ENCODE measurements at regions not wholly inside any gene's neighbourhood (a gene's known extent, or its start where the extent isn't known, plus 50 kb on each side); places are given as distances from the start of the nearest gene placed in this dataset.
"Not testable (repeated sequence)": the region's sequence is repeated elsewhere in the genome, so short reads cannot be mapped to it uniquely, and the experiment has no call there.

DNA sequence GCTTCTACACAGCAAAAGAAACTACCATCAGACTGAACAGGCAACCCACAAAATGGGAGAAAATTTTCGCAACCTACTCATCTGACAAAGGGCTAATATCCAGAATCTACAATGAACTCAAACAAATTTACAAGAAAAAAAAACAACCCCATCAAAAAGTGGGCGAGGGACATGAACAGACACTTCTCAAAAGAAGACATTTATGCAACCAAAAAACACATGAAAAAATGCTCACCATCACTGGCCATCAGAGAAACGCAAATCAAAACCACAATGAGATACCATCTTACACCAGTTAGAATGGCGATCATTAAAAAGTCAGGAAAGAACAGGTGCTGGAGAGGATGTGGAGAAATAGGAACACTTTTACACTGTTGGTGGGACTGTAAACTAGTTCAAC, 171.8 kb upstream of the IL12B start:
- DNase-seq (ENCODE audit: low read depth in 2 of 2): not testable (repeated sequence)

DNA sequence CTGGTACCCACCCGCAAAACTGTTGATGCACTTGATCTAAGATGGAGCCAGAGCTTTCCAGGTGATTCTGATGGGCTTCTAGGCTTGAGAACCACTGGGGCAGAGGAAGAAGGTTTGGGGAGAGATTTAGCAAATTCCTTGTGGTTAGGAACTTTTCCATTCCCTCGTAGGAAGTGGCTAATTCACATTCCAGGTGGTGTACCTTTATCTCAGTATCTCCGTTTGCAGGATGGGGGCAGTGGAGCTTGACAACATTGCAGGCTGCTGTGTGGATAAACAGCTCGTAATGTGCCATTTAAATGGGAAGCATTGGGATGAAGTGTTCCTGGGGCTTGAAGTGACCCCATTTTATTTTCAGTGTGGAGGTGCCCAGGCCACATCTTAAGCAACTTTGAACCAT, 172.9 kb upstream of the IL12B start:
- DNase-seq (ENCODE audit: low read depth in 2 of 2): no peak

DNA sequence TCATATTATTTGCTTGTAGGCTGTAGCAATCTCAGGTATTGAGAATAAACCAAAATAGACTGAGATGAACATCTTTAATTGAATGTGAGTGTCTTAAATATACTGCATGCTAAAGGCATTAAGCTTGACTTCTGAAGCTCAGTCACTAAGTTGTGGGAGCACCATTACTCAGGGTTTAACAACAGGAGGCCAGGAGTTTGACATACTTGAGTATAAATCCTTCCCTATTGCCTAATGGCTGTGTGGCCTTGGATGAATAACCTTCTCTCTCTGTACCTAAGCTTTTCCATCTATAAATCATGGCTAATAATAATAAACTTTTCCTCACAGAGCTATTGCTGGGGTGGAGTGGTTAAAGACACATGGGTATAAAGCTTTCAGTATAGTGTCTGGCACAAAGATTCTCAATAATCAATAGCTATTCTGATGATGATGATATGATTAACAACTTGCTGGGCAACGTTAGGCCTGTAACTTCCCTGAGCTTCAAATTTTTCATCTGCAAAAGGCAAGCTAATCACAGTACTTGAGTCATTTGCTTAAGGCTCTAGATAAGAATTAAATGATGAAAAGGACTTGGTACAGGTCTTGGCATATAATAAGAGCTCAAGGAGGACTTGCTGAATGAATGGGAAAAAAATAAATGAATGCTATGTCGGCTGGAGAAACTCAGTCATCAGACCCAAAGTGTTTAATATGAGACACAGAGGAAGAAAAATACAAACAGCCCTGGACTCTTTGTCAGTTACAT, 174.0 kb upstream of the IL12B start:
- DNase-seq (ENCODE audit: low read depth in 2 of 2): no peak

DNA sequence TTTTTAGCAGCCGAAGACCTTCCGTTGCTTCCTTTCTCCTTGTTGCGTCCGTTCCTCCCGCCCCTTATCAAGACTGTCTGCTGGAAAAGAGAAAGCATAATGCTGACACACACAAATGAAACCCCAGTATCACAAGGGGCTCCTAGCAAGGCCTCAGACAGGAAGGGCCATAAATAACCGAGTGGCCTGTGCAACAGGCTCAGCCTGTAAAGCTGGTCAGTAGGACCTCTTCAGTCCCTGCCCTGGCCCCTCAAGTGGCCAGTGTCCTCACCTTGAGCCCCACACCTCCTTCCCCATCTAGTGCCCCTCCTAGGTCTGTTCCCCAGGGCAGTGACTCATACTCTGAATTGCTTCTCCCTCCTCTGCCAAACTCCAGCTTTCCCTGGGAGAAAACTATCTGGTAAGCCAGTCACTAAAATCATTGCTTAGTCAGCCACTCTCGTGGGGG, 174.6 kb upstream of the IL12B start:
- no peak for DNase-seq (ENCODE audit: low read depth in 2 of 2)

DNA sequence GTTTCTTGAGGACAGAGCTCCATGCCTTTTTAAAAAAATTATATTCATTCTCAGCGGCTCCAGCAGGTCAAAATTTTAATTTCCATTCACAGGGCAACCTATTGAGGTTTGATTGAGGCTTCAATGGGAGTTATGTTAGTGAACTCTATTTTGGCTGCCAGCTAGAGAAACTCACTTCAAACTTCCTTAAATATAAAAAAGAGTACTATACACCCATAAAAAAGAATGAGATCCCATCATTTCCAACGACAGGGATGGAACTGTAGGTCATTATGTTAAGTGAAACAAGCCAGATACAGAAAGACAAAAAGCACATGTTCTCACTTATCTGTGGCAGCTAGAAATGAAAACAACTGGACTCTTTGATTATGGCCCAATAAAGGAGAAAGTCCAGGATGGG, 176.8 kb upstream of the IL12B start:
- no peak for DNase-seq (ENCODE audit: low read depth in 2 of 2)

DNA sequence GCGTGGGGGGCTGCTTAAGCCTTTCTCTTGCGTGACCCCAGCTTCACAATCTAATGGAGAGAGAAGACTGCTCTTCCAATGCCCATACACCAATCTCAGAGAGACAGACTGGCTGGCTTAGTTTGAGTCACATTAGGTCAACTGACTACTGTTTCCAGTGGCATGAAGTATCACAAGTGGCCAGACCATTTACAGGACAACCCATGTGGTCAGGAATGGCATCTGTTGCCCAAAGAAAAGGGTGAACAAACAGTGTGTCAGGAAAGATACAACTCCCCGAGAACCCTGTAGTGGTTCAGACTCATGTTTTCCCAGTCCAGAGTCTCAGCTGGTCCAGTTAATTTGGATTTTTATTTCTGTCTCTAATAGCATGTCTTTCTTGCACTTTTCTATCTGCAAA, 177.4 kb upstream of the IL12B start:
- DNase-seq (ENCODE audit: low read depth in 2 of 2): no peak

DNA sequence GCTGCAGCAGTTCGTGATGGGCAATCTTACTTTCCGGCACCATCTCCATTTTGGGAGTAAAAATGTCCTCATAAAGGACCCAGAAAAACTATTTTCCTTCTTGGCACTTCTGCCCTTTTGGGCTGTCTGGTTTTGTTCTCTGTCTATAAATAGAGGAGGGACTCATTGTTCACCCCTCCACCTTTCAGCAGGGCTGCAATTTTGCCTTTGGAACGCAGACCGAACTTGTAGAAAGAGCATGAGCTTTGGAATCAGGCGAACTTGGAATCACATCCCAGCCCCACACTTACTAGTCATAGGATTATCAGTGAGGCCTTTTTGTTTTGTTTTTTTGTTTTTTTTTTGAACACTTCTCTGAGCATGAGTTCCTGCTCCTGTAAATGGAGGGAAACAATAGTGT, 178.1 kb upstream of the IL12B start:
- DNase-seq (ENCODE audit: low read depth in 2 of 2): no peak

DNA sequence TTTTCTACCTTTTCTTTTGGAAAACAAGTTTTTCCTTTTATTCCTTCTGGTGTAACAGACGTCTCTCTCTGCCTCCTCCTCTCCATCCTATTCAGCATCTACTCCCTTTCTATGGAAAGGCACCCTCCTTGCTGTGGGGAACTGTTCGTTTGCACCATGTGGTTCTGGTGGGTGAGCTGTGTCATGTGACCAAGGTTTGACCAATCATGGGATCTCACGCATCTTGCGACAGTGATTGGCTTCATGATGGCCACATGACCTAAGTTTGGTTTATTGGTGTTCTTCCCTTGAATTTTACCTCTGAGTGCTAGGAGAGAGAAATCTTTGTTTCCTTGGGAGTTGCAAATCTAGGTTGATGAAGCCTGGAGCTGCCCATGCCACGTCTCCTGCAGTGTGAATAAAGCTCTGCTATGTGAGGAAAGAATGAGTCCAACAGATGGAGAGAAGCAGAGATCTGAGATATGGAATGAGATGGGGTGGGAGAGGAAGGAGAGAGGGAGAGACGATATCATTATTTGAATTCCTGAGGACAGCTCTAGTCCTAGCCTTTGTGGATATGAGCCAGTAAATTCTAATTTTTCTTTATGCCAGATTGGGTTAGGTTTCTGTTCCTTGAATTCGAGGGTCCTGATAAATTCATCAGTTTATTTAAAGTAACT, 178.8 kb upstream of the IL12B start:
- DNase-seq (ENCODE audit: low read depth in 2 of 2): no peak

DNA sequence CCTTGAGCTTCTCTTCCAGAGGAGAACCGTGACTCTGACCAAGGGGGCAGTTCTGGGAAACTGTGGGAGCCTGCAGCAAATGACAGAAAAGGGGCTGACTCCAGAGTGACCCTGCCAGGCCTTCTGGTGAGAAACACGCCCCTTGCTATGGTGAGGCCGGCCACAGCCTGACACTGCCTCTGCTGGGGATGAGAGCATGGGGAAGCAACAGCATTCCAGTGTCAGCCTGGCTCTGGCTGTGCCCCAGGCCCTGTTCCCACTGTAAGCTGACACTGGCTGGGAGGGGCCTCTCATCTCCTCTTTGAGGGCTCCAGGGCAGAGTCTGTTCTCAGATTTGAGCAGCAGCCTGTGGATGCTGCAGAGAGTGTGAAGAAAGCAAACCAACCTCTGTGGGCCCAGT, 180.0 kb upstream of the IL12B start:
- no peak for DNase-seq (ENCODE audit: low read depth in 2 of 2)

DNA sequence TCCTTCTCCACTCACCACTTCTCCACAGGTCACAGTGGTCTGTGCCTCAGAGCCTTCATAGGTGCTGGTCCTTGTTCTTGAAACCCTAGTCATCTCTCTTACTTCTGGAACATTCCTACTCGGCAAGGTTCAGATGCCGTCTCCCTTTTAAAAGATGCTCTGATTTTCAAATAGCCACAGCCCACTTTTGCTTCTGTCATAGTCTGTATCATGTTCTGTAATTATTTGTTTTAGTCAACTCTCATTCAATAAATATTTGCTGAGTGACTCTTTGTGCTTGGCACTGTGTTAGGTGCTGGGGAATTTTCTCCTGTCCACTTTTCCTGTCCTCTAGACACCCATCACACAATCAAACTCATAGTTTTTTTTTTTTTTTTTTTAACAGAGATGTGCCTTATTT, 181.3 kb upstream of the IL12B start:
- no peak for DNase-seq (ENCODE audit: low read depth in 2 of 2)

DNA sequence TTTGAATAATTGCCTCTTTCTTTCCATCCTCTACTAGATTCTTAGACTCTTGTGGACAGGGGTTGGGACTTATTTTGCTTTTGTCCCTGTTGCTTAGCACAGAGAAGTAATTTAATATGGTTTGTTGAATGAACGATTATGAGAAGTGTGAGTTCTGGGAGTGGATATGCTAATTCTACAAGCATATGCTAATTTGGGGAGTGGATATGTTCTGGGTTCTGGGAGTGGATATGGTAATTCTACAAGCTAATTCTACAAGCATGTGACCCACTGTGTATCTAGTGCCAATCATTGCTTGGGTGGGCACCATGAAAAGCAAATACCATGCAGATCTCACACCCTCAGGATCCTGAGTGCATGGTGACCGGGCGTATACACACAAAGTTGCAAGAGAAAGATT, 181.8 kb upstream of the IL12B start:
- DNase-seq (ENCODE audit: low read depth in 2 of 2): no peak

DNA sequence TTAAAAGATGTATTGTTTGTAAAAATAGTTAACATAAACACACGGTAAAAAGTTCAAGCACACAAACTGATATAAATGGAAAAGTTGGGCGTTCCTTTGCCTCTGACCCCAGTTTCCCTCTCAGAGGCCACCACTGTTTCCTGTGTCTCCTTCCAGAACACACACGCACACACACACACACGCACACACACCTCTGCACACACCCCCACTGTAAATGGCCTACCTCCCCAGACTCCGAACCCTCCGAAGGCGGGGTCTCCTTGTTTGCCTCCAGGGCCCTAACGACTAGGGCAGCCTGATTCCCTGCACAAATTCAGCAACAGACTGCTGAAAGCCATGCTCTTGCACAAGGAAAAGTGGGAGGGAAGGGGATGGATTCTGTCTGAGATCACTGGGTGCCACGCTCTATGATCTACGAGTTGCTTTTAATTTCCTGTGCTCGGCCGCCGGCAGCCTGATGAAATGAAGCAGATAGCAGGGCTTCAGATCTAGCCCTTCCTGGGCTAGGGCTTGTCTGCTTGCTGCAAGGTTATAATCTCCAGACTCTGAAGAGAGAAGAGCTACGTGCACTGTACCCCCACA, 184.0 kb upstream of the IL12B start:
- no peak for DNase-seq (ENCODE audit: low read depth in 2 of 2)

DNA sequence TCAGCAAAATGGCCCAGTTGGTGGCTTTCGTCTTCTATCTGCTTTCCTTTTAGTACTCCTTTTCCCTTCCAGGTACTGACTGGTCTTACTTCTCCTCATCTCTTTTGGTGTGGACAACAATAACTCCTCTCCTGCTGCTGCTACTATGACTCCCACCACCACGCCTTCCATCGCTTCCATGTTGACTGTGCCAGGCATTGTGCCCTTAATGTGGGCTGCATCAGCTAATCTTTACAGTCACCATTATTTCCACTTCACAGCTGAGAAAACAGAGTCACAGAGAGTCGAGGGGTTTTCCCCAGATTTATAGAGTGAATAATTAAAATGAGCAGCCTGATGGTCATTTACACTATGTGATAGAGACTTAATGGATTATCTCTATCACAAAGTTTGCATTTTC, 184.9 kb upstream of the IL12B start:
- DNase-seq (ENCODE audit: low read depth in 2 of 2): no peak

DNA sequence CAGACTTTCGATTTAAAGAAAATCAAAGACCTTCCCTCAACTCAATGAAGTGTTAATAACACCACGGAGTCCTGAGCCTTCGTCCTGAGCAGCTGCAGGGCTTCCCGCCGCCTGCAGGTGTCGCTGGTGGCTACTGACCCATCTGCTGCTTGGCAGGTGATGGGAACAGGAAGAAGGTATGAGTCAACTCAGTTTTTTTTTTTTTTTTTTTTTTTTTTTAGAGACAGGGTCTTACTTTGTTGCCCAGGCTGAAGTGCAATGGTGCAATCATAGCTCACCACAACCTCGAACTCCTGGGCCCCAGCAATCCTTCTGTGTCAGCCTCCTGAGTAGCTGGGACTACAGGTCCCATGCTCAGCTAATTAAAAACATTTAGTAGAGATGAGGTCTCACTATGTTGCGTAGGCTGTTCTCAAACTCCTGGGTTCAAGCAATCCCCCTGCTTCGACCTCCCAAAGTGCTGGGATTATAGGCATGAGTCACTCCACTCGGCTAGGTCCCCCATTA, 185.7 kb upstream of the IL12B start:
- DNase-seq (ENCODE audit: low read depth in 2 of 2): peak; percentile 60 to 72

DNA sequence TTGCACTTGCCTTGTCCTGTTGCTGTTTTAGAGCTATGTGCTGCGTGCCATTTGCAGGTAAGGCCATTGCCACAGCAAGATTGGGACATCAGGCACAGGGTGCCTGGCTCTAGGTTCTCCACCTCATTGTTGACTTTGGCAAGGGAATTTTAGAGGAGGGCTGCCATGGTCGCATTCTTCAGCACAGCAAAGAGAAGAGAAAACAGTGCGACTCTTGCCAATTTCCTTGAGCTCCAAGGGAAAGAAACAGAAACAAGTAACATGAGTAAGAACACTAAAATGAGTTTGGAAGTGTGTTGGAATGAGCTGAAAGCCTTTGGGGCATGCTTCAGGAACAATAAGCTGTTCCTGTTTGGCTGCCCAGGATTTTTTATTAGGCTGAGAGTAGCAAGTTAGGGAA, 188.1 kb upstream of the IL12B start:
- no peak for DNase-seq (ENCODE audit: low read depth in 2 of 2)

DNA sequence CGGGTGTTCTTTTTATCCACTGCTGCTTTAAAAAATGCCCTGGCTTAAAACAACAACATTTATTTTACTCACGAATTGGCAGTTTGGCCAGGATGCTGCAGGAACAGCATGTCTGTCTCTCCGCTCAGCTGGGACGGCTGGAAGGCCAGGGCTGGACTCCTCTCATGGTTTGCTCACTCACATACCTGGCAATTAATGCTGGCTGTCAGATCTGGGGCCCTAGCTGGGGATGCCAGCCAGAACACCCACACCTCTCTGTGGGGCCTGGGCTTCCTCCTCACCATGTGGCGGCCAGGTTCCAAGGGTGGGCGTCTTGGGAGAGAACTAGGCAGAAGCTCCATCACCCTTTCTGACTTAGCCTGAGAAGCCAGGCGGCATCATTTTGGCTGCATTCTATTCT, 189.1 kb upstream of the IL12B start:
- no peak for DNase-seq (ENCODE audit: low read depth in 2 of 2)

DNA sequence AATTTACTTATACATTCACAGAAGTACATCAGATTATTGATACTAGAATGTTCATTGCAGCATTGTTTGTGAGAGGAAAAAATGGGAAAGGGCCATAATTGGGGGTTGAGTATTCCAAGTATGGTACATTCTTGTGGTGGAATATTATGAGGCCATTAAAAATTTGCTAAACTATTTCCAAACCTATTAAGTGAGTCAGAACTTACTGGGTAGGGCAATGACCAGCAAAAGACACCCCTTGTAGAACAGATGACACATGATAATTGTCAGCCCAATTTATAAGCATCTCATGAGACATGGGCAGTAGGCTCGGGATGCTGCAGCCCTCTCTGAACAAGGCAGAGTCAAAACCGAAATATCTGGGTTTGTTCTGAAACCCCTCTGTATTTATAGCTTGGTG, 192.6 kb upstream of the IL12B start:
- no peak for DNase-seq (ENCODE audit: low read depth in 2 of 2)

DNA sequence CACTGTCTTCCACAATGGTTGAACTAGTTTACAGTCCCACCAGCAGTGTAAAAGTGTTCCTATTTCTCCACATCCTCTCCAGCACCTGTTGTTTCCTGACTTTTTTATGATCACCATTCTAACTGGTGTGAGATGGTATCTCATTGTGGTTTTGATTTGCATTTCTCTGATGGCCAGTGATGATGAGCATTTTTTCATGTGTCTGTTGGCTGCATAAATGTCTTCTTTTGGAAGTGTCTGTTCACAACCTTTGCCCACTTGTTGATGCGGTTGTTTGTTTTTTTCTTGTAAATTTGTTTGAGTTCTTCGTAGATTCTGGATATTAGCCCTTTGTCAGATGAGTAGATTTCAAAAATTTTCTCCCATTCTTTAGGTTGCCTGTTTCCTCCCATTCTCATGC, 194.0 kb upstream of the IL12B start:
- DNase-seq (ENCODE audit: low read depth in 2 of 2): not testable (repeated sequence)

DNA sequence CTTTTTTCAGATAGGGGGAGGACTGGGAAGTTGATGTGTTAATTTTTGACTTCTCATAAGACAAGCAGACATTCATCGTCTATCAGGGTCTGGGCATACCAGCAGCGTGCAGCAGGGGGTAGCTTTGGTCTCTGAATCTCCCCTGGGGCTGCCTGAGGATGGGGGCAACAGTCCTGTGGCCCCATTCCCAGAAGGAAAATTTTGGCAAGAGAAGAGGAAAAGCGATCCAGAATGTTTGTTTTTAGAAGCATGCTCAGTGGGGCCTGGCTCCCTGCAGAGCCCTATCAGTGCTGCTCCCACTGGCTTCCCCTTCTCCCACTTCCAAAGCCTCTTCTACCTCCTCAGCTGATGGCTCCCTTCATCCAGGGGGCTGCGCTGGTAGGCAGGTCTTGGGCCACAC, 194.8 kb upstream of the IL12B start:
- no peak for DNase-seq (ENCODE audit: low read depth in 2 of 2)

DNA sequence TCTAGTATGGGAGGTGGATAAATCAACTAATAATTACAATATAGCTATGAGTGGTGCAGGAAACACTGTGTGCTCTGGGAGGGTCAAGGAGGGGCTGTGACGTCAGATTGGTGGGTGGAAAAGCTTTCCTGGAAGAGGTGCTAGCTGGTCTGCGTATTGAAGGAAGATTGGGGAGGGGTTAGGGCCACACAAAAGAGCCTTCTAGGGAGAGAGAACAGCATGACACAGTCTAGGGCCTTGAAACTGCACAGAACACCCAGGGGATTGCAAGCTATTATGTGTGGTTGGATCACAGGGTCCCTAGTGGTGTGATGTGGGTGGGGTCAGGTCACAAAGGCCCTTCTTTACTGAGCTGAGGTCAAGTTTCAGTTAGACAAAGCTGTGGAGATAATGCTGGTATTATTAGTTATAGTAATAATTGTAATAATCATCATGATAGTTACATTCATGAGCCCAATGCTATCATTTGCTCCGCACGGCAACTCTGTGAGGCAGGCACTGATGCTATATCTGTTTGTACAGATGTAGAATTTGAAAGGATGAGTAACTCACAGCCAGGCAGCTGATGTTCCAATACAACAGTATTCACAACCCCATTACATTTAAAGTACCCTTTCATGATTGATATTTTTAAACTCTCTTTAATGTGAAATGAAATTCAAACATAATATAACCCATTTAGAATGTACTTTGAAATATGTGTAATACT, 197.4 kb upstream of the IL12B start:
- no peak for DNase-seq (ENCODE audit: low read depth in 2 of 2)

DNA sequence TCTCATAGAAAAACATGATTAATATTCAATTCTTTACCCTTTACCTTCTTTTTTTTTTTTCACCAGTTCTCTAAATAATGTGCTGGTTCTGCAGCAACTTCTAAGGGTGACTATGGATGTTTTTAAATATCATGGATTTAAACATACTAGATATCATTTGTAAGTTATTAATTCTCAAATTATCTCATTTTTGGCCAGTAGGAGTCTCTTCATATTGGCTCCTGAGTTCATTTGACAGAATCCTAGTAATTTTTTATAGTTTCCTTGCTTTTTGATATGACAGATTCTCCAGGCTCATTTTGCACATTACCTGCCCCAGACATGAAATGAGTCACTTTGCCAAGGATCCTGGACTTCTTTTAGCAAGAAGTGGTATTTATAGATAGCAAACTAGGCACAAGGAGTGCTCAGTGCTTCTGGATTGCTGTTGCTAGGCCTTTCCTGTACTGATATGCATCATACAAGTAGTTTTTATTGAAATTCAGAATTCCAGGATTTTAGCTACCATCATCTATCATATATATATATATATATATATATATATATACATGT, 201.3 kb upstream of the IL12B start:
- DNase-seq (ENCODE audit: low read depth in 2 of 2): no peak

DNA sequence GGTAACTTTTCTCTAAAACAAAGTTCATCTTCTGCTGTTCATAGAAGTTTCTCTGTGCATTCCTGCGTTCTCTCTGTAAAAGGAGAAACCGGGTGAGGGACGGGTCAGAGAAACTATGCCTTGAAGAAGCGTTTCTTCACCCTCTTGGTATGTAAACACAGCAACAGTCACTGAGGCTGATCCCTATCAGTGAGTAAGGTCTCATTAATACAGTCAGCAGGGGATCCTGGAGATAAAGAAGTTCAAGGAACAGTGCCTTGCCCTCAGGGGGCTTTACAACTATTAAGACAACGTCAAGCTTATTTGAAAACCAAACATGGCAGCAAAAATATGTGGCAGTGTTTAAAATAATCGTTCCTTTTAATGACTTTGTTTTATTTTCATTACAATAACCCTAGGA, 202.9 kb upstream of the IL12B start:
- DNase-seq (ENCODE audit: low read depth in 2 of 2): no peak

All from stimulated activated CD4-positive, alpha-beta T cell treated with anti-CD3 and anti-CD28 coated beads, Interleukin-1b, Interleukin-23, amount 100 ng/mL, for 4 hours (primary cell).